CD4-positive, alpha-beta T cell (primary cell): ENCODE measurements at regions not wholly inside any gene's neighbourhood (a gene's known extent, or its start where the extent isn't known, plus 50 kb on each side); places are given as distances from the start of the nearest gene placed in this dataset.
"Not testable (repeated sequence)": the region's sequence is repeated elsewhere in the genome, so short reads cannot be mapped to it uniquely, and the experiment has no call there.

Experiments used
- ATAC-seq: fragments of 200-7000 bp; cut with Tn5 transposase; one replicate; pipeline ENCODE4 v1.10.0; 2022; ENCODE audit warnings: mild to moderate bottlenecking; ENCODE audit not compliant: poor library complexity
- CTCF ChIA-PET: fragments of 350-600 bp; sonication (Branson Sonifier 250); formaldehyde crosslinking; loops from one replicate; lab custom pipeline; 2021; ENCODE audit warnings: antibody characterized with exemption, inconsistent platforms; lab: Charles Lee
- POLR2A ChIA-PET: fragments of 350-600 bp; sonication (Branson Sonifier 250); formaldehyde crosslinking; loops from one replicate; lab custom pipeline; 2021; ENCODE audit warnings: antibody characterized with exemption, inconsistent platforms; lab: Charles Lee
- DNase-seq, 14 experiments: peaks; one replicate each; pipeline ENCODE4 v3.0.0-alpha.2; 2013 to 2020; ENCODE audit warnings: mixed read lengths in 2 of 14
- H3K27ac ChIP-seq, 2 donors: one replicate each; pipeline versions ENCODE4 v1.5.1 to v1.7.0; 2013; ENCODE audit warnings: low read length in 2 of 2, low read depth in 1 of 2, mild to moderate bottlenecking in 1 of 2
- H3K27me3 ChIP-seq, 2 experiments: 1 replicate in 1 of 2; 2 replicates in 1 of 2; pipeline versions ENCODE4 v1.6.1 to v1.7.0; 2013; ENCODE audit warnings: low read length in 2 of 2, control low read depth in 1 of 2, mild to moderate bottlenecking in 1 of 2, moderate library complexity in 1 of 2; ENCODE audit not compliant: insufficient read depth in 2 of 2, control insufficient read depth in 1 of 2
- H3K36me3 ChIP-seq: one replicate; pipeline ENCODE4 v1.6.1; 2013; ENCODE audit warnings: low read length, control low read depth; ENCODE audit not compliant: insufficient read depth
- H3K4me1 ChIP-seq: one replicate; pipeline ENCODE4 v1.6.1; 2013; ENCODE audit warnings: low read length, control low read depth; ENCODE audit not compliant: insufficient read depth
- H3K4me3 ChIP-seq: one replicate; pipeline ENCODE4 v1.5.1; 2013; ENCODE audit warnings: mild to moderate bottlenecking, low read length, moderate library complexity
- H3K9me3 ChIP-seq, 2 experiments: 1 replicate in 1 of 2; 2 replicates in 1 of 2; pipeline versions ENCODE4 v1.6.1 to v1.7.0; 2013; ENCODE audit warnings: low read length in 2 of 2, mild to moderate bottlenecking in 2 of 2, control low read depth in 1 of 2, moderate library complexity in 1 of 2; ENCODE audit not compliant: control insufficient read depth in 1 of 2, insufficient read depth in 1 of 2
- H3K27ac Mint-ChIP-seq: one replicate; pipeline ENCODE4 v1.8.0; 2020; ENCODE audit warnings: mixed read lengths
- H3K27me3 Mint-ChIP-seq: one replicate; pipeline ENCODE4 v1.8.0; 2021; ENCODE audit warnings: mixed read lengths
- H3K36me3 Mint-ChIP-seq: one replicate; pipeline ENCODE4 v1.8.0; 2021; ENCODE audit warnings: low read depth, mixed read lengths
- H3K4me1 Mint-ChIP-seq: one replicate; pipeline ENCODE4 v1.8.0; 2021; ENCODE audit warnings: low read depth, mixed read lengths
- H3K4me3 Mint-ChIP-seq: one replicate; pipeline ENCODE4 v1.8.0; 2020; ENCODE audit warnings: mild to moderate bottlenecking, mixed read lengths
- H3K9me3 Mint-ChIP-seq: one replicate; pipeline ENCODE4 v1.8.0; 2020; ENCODE audit warnings: mixed read lengths
- CTCF ChIP-seq: fragments of 200-600 bp; IDR thresholded peaks from one replicate; pipeline ENCODE4 v1.8.0; 2022; ENCODE audit warnings: antibody characterized with exemption, mild to moderate bottlenecking
- intact Hi-C, 2 experiments: fragments of 100-400 bp; cut with DNase I in 1 of 2; cut with micrococcal nuclease in 1 of 2; formaldehyde crosslinking; loops; one replicate each; pipeline versions ENCODE4 v1.15.1 to v1.9.0; 2023 to 2025; cut with DNase I, micrococcal nuclease

DNA sequence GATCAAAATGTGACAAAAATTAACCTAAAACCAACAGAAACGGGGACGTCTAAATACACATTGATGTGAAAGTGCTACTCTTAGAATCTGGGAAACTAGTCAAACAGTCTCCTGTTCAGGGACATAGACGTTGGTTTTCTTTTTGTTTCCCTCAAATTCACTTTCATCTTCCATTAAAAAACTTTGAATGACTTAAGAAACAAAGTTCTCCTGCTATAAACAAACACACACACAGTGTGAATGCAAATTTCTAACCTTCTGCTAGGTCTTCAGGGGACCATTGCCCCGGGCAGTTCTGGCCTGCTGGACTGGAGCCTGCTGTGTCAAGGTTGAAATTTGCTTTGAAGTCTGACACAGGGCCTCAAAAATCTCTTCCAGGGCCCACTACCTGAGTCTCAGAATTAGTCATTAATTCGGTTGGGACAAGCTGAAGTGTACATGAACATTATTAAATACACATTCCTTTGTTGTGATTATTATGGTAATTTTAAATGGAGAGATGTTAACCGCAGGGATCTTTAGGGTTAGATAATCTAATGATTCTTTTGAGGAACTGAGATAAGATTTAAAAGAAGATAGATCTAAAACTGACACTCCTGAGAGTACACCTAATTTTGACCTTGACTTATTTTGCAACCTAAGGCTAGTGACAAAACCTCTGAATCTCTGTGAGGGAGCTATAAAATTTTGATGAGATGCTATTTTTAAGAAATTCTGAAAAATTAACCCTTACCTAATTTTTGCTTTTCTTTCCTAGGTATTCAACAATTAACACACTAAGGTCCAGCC, 1260.4 kb downstream of the ROBO1 start:
- no peak for TF ChIP-seq CTCF
- H3K36me3 ChIP-seq = no peaks in the 10 kb centered on the region
- Mint-ChIP-seq H3K27me3 (no peaks in the 10 kb centered on the region), H3K4me1 (no peaks in the 10 kb centered on the region), H3K4me3 (no peak overlapping the region), H3K9me3 (peaks cover 15% of the 10 kb centered on the region), H3K27ac (no peak overlapping the region), H3K36me3 (no peaks in the 10 kb centered on the region)
- H3K27ac ChIP-seq = no peak overlapping the region
- H3K4me1 ChIP-seq = no peaks in the 10 kb centered on the region
- intact Hi-C loops = no loop called here
- ATAC-seq (no peak), DNase-seq (no peak)
- ChIA-PET POLR2A (no interaction called here), CTCF (no interaction called here)
- H3K4me3 ChIP-seq = no peak overlapping the region
- peaks cover 0 to 12% of the 10 kb centered on the region in 2 experiments for H3K9me3 ChIP-seq
- H3K27me3 ChIP-seq = no peaks in the 10 kb centered on the region

DNA sequence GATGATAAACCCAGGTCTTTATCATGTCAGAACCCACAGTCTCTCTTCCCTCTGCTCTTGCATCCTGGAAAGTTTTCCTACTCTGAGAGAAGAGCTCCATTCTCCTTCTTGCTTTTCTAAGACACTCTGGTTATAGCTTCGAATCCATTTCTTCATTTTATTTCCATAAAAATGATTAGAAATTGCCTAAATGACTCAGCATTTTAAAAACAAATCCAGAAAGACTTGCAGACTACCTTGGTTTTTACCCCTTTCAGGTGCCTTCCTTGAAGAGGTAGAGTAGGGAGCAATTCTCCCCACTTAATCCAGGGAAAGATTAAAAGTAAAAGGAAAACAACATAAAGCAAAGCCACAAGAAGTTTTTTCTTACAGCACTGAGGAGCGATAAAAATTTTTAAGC, 1256.0 kb downstream of the ROBO1 start:
- H3K4me3 Mint-ChIP-seq = no peak overlapping the region
- no peaks in the 10 kb centered on the region for H3K36me3 ChIP-seq
- no peaks in the 10 kb centered on the region for H3K4me1 ChIP-seq
- ChIA-PET CTCF (no interaction called here), POLR2A (no interaction called here)
- peaks cover 2 to 4% of the 10 kb centered on the region in 2 experiments for H3K9me3 ChIP-seq
- H3K9me3 Mint-ChIP-seq = peaks cover 17% of the 10 kb centered on the region
- intact Hi-C loops = no loop called here
- H3K4me1 Mint-ChIP-seq = no peaks in the 10 kb centered on the region
- no peaks in the 10 kb centered on the region for H3K27me3 ChIP-seq
- no peaks in the 10 kb centered on the region for H3K36me3 Mint-ChIP-seq
- no peak overlapping the region for H3K27ac ChIP-seq
- no peak for TF ChIP-seq CTCF
- H3K4me3 ChIP-seq = no peak overlapping the region
- H3K27ac Mint-ChIP-seq = no peak overlapping the region
- DNase-seq (no peak), ATAC-seq (no peak)
- H3K27me3 Mint-ChIP-seq = no peaks in the 10 kb centered on the region

GRCh38 chr3:78512786-78513185, 1255.0 kb downstream of the ROBO1 start:
- H3K27ac Mint-ChIP-seq, DNase-seq, H3K4me3 ChIP-seq, H3K27ac ChIP-seq, CTCF ChIA-PET, H3K4me1 Mint-ChIP-seq, H3K36me3 Mint-ChIP-seq, ATAC-seq, H3K9me3 ChIP-seq, H3K27me3 Mint-ChIP-seq, H3K4me3 Mint-ChIP-seq, H3K4me1 ChIP-seq, POLR2A ChIA-PET, H3K27me3 ChIP-seq, intact Hi-C loops, H3K36me3 ChIP-seq: not testable (repeated sequence)
- H3K9me3 Mint-ChIP-seq = peaks cover 15% of the 10 kb centered on the region

GRCh38 chr3:78516437-78516836, 1251.4 kb downstream of the ROBO1 start:
- H3K4me1 Mint-ChIP-seq = no peaks in the 10 kb centered on the region
- Histone ChIP-seq H3K27me3 (no peaks in the 10 kb centered on the region), H3K9me3 (peaks cover 0 to 5% of the 10 kb centered on the region in 2 experiments), H3K4me1 (no peaks in the 10 kb centered on the region), H3K4me3 (no peak overlapping the region), H3K36me3 (no peaks in the 10 kb centered on the region), H3K27ac (no peak overlapping the region)
- ChIA-PET POLR2A (no interaction called here), CTCF (no interaction called here)
- ATAC-seq = no peak
- H3K27me3 Mint-ChIP-seq = no peaks in the 10 kb centered on the region
- DNase-seq = no peak
- intact Hi-C loops = no loop called here
- no peak overlapping the region for H3K4me3 Mint-ChIP-seq
- TF ChIP-seq CTCF = no peak
- H3K9me3 Mint-ChIP-seq = peaks cover 12% of the 10 kb centered on the region
- H3K27ac Mint-ChIP-seq = no peak overlapping the region
- no peaks in the 10 kb centered on the region for H3K36me3 Mint-ChIP-seq
